COLO668 (cell line): ENCODE measurements at regions not wholly inside any gene's neighbourhood (a gene's known extent, or its start where the extent isn't known, plus 50 kb on each side); places are given as distances from the start of the nearest gene placed in this dataset.

Experiments used
- DNase-seq: peaks from one replicate; lab custom pipeline; 2025; ENCODE audit not compliant: unreplicated experiment; lab: John Stamatoyannopoulos, UW

DNA sequence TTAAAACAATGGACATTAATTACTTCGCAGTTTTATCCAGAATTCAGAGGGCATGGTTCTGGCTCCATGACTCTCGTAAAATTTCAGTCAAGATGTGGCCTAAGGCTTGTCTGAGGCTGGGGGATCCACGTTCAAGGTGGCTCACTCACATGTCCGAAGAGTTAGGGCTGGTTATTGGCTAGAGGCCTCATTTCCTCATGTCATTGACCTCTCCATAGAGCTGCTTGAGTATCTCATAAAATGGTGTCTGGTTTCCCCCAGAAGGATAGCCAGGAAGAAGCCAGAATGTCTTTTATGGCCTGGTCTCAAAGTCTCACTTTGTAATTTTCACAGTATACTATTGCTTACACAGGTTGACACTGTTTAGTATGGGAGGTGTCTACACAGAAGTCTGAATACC lies 67.3 kb upstream of the DCBLD2 start:
- DNase-seq = no peak

DNA sequence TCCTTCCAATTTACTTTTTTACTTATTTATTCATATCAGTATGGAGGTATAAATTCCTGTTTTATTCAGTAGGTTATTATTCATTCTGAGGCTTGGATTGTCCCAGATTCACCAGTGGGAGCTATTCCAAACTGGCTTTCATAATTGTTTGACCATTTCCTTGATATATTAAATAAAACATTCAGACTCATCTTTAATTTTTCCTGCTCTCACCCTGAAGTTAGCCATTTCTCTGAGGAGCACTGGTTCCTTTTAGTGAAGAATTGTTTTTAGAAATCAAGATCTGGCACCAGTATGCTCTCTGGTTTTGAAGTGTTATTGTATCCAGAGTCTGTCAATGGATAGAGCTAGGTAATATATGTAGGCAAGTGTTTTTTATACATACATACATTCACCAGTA lies 66.9 kb upstream of the DCBLD2 start:
- no peak for DNase-seq

DNA sequence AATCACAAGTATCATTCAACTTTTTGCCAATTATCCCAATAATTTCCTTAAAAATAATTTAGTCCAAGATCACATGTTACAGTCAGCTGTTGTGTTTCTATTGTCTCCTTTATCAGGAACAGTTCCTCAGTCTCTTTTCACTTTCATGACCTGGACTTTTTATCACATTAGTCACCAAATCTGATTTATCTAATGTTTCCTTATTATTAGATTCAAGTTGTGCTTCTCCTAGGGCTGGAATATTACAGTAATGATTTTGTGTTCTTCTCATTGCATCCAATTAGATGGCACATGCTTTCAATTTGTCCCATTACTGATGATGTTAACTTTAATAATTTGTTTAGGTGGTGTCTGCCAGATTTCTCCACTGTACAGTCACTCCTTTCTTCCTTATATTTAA lies 66.3 kb upstream of the DCBLD2 start:
- DNase-seq = no peak

DNA sequence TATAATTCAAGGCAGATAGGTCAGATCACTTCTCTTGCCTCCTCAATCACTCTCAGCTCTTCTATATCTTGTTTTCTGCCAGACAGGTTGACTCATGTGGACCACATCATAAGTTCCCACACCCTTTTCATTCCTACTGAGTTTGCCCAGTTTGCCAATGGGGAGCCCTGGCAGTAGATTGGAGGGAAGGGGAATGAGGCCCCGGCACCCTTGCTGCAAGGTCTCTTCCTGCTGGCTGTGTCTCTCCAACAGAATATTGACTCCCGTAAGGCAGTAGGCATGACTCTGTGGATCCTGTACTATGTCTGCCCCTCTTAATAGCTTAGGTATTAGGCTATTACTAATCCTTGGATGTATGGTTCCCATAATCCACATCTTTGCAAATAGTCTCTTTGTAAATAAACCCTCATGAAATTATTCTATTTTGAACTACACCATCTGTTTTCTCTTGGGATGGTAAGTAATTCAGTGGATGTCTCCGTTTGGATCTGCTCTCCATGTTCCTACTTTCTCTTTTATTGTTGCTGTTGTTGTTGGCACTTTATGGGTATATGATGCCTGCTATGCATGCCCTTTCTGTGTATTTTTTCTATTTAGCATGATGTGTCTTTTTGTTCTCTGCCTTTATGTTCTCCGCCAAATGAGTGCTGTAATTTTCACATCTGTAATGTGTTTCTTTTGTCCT lies 65.5 kb upstream of the DCBLD2 start:
- no peak for DNase-seq

DNA sequence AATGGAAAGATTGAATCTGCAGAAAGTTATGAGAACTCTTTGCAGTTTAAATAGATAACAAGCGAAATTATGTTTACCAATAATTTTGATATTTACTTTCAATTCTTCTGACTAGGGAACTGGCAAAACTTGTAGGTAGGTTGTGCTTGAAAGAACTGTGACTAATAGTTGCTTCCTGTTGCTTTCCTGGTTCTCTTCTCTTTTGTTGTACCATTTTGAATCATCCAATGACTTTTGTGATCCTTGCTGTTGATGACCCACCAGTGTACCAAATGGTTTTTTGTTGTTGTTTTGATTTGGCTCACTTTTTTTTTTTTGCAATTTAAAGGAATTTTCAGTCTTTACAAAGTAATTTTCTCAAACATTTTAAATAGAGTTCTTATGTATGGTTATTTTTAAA lies 64.9 kb upstream of the DCBLD2 start:
- DNase-seq = no peak

DNA sequence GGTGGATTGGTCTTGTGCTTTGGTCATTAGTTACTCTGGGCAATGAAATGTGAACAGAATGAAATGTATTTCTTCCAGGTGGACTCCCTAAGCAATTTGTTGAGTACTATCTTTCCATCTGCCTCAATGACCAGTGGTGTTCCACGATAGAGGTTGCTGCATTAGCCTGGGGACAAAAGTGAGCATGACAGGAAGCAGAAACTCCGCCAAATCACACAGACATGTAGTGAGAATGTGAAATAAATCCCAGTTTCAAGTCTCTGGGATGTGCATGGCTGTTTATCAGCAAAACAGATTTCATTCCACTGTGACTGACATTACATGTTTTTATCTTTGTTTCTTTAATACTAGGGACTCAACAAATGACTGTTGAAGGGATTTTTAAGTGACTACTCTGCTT lies 63.3 kb upstream of the DCBLD2 start:
- no peak for DNase-seq

DNA sequence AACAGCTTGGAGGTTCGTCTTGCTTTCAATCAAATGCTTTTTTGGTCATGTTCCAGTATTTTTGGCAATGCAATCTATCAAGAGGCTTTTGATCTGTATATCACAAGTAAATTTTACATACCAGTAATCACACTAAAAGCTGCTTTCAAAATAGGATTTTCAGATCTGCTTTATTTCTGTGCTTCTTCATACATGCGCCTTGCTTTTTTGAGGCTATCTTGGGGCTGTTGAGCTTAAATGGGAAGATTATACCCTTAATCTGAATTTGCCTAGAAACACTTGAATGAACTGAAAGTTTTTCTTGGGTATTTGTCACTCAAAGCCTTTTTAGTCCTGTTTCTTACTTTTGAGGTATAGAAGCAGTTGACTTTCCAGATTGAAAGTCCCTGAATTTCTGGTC lies 62.1 kb upstream of the DCBLD2 start:
- DNase-seq = no peak

DNA sequence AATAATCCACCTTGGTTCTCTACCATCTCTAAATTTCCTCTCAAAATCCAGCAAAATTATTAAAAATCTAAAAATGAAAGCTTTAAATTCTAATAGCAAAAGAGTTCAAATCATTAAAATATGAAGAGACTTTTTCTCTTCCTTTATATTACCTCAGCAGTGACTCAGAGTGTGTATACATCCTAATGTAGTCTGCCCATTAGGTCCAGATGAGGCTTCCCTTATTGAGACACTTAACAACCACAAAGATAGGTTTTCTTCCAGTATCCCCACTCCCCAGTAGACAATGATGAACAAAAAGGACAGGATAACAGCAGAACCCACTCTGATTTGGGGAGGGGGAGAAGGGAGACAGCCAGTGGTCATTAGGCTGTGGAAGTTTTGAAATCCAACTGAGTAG lies 61.5 kb upstream of the DCBLD2 start:
- no peak for DNase-seq

DNA sequence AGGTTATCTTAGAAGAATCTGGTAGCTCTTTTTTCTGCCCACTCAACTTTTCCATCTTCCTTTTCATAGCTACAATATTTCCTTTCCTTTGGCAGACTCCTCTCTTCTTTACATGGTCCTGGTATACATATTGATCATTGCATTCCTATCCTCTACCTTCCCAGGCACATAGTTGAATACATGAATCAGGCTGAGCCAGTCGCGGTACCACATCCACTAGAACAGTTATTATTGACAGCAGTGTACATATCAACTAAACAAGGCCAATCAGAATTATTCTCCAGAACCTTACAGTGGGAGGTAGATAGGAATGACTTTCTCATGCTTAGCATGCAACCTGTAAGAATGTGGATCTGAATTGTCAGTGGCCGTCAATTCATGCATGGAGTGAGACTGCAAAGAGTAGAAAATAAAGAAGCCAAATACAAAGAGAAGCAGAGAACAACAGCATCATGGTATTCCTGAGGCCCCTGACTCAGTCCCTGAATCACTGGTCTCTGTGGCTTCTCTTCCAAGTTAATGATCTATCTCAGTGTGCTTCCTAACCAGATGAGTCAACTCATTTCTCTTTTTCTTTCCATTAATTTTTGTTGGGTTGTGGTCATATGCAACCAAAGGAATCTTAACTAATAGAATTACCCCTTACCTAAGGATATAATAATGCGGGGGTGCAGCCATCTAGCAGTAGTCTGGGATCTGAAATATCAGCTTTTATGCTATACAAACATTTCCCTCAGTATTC lies 60.9 kb upstream of the DCBLD2 start:
- no peak for DNase-seq

DNA sequence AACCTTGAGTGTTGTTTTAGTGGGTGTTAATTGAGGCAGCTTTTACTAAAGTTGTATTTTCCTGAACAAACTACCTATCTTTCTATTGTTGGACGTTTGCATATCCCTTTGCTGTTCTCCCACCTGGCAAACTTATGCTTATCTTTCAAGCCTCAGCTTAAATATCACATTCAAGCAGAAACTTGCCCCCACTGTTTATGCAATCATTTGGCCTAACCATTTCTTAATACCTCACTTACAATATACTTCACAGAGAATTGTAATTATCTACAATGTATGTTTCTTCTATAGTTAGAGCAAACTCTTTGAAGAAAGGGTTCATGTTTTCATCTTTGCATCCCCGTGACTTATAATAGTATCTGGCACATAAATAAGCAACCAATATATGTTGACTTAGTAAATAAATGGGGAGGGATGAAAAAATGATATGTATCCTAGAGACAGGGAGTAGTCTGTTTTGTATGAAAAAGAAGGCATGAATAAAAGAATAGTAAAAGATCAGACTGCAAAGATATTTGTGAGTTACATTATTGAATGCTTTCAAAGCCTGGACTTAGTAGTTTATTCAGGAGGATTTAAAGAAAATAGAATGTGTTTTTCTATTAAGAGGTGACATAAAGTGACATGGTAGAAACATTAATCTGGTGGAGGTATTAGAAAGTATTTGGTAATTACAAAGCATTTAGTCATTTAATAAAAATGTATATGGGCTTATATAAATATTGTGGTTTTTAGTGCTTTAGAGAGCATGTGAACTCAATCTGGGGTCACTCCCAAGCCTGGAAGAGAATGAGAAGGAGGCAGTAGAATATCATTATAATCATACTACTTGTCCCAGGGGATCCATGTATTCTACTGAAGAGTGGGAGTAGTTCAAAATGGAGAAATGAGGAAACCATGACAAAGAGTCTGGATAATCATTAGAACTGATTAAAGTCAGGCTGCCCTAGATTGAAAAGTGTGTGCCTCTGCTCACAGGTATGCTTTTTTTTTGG lies 60.0 kb upstream of the DCBLD2 start:
- no peak for DNase-seq

DNA sequence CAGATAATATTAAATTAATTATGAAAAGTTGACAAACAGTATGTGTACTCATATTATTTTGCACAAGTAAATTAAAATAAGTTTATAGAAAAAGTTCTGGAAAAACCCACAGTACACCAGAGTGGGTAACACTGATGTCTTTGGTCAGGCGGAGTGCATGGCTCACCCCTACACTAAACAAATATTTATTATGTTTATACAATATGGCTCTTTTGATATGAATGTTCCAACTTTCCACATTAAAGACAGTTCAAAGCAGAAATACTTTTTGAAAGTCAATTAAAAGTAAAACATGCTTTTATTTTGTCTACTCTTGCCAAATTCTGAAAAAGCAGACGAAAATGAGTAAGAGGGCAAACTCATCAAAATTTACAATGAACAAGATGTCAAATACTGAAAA lies 56.2 kb upstream of the DCBLD2 start:
- DNase-seq = no peak

DNA sequence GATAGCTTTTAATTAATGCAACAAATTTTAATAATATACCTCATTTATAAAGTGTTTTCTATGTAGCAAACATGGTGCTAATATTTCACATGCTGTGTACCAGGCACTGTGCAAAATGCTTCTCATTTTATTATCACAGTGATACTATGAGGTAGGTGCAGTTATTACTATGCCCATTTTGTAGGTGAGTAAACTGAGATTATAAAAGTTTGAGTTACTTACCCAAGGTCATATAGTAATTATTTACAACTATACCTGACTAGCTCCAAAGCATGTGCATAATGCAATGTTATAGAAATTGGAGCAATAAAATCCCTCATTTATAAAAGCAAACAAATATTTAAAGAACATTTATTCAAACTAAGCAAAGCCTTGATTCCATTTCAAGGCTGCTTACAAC lies 54.5 kb upstream of the DCBLD2 start:
- no peak for DNase-seq

DNA sequence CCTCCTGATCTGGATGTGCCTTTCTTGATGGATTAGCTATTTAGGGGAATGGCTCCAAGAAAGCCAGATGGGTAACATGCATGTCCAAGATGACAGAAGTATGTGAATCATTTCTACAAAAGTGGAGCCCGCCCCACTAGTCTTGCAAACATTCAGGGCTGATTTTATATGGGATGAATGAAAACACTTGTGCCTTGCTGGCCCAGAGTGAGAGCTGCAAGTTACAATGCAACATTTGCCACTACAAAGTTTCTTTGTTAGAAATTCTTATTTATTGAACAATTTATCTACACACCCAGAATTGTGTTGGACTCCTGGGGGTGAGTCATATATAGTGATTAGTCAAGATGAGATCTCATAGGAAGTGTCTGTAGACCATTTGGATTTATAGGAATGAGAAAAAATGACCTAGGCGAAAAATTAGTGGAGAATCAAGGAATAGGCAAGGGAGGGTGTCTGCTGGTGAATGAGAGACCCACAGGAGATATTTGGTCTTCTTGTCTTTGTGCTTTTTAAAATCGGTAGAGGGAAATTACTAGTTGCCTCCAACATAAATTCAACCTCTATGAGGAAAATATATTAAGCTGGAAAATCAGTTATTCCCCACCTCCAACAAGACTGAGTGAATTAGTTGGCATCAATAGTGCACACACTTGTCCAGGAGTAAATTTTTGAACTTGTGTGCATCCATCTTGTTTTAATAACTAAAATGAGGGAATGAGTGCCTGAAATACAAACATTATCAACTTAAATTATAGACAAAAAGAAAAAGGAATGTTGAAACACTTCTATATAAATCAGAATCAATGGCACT lies 53.5 kb upstream of the DCBLD2 start:
- no peak for DNase-seq

DNA sequence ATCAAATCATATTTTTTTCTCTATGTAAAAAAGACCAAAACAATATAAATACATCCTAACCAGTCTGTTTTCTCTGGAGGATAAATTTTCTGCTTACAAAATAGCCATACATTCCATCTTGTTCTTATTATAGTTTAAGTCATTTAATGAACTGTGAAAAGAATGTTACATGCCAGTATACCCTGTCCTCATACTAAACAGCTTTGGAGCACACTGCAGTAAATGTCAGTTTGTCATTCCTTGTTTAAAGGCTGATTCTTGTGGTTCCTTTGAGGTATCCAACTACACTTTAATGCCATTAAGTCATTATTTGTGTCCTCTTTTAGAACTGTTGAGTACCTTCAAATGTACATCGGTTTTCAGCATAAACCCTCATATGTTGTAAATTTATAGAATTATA lies 52.7 kb upstream of the DCBLD2 start:
- no peak for DNase-seq

DNA sequence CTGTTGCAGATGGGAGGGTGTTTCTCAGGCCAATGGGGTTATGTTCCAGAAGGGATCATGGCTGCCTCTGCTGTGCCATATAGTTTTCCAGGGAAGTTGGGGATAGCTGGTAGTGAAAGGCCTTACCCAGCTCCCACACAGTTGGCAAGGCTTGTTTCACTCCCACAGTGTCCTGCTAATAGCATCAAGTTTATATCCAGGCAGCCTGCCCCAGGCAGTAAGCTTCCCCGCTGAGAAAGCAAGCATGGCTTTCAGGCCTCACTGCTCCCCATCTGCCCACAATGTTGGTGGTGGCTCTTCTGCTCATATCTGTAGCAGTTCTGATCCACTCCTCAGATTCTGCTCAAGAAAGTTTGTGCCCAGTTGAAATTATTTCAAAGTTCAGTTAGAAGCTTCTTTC lies 50.9 kb upstream of the DCBLD2 start:
- DNase-seq = no peak
